ENCODE measurements at regions not wholly inside any gene's neighbourhood (a gene's known extent, or its start where the extent isn't known, plus 50 kb on each side); places are given as distances from the start of the nearest gene placed in this dataset.

DNA sequence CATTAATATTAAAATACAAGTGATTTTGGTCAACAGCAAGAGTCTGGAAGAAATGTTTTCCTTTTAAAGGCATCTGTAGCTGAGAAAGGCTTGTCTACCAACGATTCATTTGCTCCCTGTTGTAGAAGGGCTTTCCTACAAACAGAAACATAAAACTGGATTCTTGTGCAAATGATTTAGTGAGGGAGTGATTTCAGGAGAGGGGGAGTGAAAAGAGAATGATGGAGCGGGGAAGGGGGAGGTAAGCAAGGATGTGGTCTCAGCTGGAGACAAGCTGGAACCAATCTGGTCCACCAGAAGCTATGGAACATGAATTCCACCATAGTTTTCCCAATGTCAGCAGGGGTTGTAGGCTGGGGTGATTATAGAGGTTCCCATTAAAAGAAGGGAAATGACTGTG lies 196.3 kb downstream of the FBXO4 start:
- Histone ChIP-seq H4K20me1 (ENCODE audit: control insufficient read depth, extremely low read depth, insufficient read depth, low read length) (no peaks in the 10 kb centered on the region), H3K9me1 (ENCODE audit: control insufficient read depth, extremely low read depth, insufficient read depth, low read length) (no peaks in the 10 kb centered on the region), H2AFZ (ENCODE audit: control insufficient read depth, low read length) (no peak overlapping the region), H3K27ac (ENCODE audit: control insufficient read depth, insufficient read depth, low read length) (no peak overlapping the region), H3K4me1 (ENCODE audit: control insufficient read depth, extremely low read depth, insufficient read depth, low read length) (no peaks in the 10 kb centered on the region), H3K9me3 (ENCODE audit: control insufficient read depth, low read depth, low read length) (no peaks in the 10 kb centered on the region), H3K79me2 (ENCODE audit: control insufficient read depth, insufficient read depth, low read length) (no peaks in the 10 kb centered on the region), H3K27me3 (ENCODE audit: control insufficient read depth, extremely low read depth, insufficient read depth, low read length) (no peaks in the 10 kb centered on the region), H3K4me2 (ENCODE audit: control insufficient read depth, extremely low read depth, insufficient read depth, low read depth, low read length) (no peak overlapping the region), H3K9ac (ENCODE audit: control insufficient read depth, extremely low read depth, insufficient read depth, low read length) (no peak overlapping the region), H3K36me3 (ENCODE audit: control insufficient read depth in 2 of 2, extremely low read depth in 1 of 2, insufficient read depth in 2 of 2, low read length in 2 of 2) (no peaks in the 10 kb centered on the region), H3K4me3 (ENCODE audit: control insufficient read depth in 2 of 3, extremely low read depth in 1 of 3, insufficient read depth in 2 of 3, low read depth in 1 of 3, low read length in 3 of 3) (no peak overlapping the region)
- dilution Hi-C loops (cut with MboI; ENCODE audit: extremely low pct_ligation_motif_present, low sequenced_read_pairs), result no loop called here
- FAIRE-seq, result no peak
- TF ChIP-seq, protein P1, sequence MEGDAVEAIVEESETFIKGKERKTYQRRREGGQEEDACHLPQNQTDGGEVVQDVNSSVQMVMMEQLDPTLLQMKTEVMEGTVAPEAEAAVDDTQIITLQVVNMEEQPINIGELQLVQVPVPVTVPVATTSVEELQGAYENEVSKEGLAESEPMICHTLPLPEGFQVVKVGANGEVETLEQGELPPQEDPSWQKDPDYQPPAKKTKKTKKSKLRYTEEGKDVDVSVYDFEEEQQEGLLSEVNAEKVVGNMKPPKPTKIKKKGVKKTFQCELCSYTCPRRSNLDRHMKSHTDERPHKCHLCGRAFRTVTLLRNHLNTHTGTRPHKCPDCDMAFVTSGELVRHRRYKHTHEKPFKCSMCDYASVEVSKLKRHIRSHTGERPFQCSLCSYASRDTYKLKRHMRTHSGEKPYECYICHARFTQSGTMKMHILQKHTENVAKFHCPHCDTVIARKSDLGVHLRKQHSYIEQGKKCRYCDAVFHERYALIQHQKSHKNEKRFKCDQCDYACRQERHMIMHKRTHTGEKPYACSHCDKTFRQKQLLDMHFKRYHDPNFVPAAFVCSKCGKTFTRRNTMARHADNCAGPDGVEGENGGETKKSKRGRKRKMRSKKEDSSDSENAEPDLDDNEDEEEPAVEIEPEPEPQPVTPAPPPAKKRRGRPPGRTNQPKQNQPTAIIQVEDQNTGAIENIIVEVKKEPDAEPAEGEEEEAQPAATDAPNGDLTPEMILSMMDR (optimal IDR thresholded peaks at IDR 0.05 in 1 of 3, IDR thresholded peaks at IDR 0.05 in 1 of 3, conservative IDR thresholded peaks at IDR 0.05 in 1 of 3; ENCODE audit: extremely low read depth in 1 of 3, insufficient read depth in 2 of 3, low read length in 3 of 3), result no peak
- no peak for TF ChIP-seq EZH2 (IDR thresholded peaks at IDR 0.05; ENCODE audit: low read length)
- DNase-seq (ENCODE audit: low read depth, low spot score), result no peak

- no peaks in the 10 kb centered on the region for H3K79me2 ChIP-seq (ENCODE audit: control insufficient read depth, insufficient read depth, low read length)
- no peak for DNase-seq (ENCODE audit: low read depth, low spot score)
- H3K9me3 ChIP-seq (ENCODE audit: control insufficient read depth, low read depth, low read length), result no peaks in the 10 kb centered on the region
Measured at GRCh38 chr5:42131081-42131480, 206.0 kb downstream of the FBXO4 start.

More at GRCh38 chr5:42131081-42131480, 206.0 kb downstream of the FBXO4 start:
- Histone ChIP-seq H2AFZ (ENCODE audit: control insufficient read depth, low read length) (no peak overlapping the region), H3K4me1 (ENCODE audit: control insufficient read depth, extremely low read depth, insufficient read depth, low read length) (no peaks in the 10 kb centered on the region), H3K4me2 (ENCODE audit: control insufficient read depth, extremely low read depth, insufficient read depth, low read depth, low read length) (no peak overlapping the region), H3K27me3 (ENCODE audit: control insufficient read depth, extremely low read depth, insufficient read depth, low read length) (no peaks in the 10 kb centered on the region), H4K20me1 (ENCODE audit: control insufficient read depth, extremely low read depth, insufficient read depth, low read length) (no peaks in the 10 kb centered on the region), H3K9ac (ENCODE audit: control insufficient read depth, extremely low read depth, insufficient read depth, low read length) (no peak overlapping the region), H3K4me3 (ENCODE audit: control insufficient read depth in 2 of 3, extremely low read depth in 1 of 3, insufficient read depth in 2 of 3, low read depth in 1 of 3, low read length in 3 of 3) (no peak overlapping the region), H3K27ac (ENCODE audit: control insufficient read depth, insufficient read depth, low read length) (no peak overlapping the region), H3K36me3 (ENCODE audit: control insufficient read depth in 2 of 2, extremely low read depth in 1 of 2, insufficient read depth in 2 of 2, low read length in 2 of 2) (no peaks in the 10 kb centered on the region), H3K9me1 (ENCODE audit: control insufficient read depth, extremely low read depth, insufficient read depth, low read length) (no peaks in the 10 kb centered on the region)
- dilution Hi-C loops (cut with MboI; ENCODE audit: extremely low pct_ligation_motif_present, low sequenced_read_pairs), result no loop called here
- TF ChIP-seq, protein P1 (optimal IDR thresholded peaks at IDR 0.05 in 1 of 3, IDR thresholded peaks at IDR 0.05 in 1 of 3, conservative IDR thresholded peaks at IDR 0.05 in 1 of 3; ENCODE audit: extremely low read depth in 1 of 3, insufficient read depth in 2 of 3, low read length in 3 of 3), result no peak
- TF ChIP-seq EZH2 (IDR thresholded peaks at IDR 0.05; ENCODE audit: low read length), result no peak
- no peak for FAIRE-seq
